AG09319 (cell line): ENCODE measurements at regions not wholly inside any gene's neighbourhood (a gene's known extent, or its start where the extent isn't known, plus 50 kb on each side); places are given as distances from the start of the nearest gene placed in this dataset.

Experiments
- DNase-seq: peaks from one replicate; pipeline ENCODE4 v3.0.0-alpha.2; 2010; ENCODE audit warnings: low read depth; ENCODE audit errors: extremely low read depth
- CTCF ChIP-seq: IDR thresholded peaks from 2 replicates; pipeline ENCODE4 v1.5.1; 2011; ENCODE audit warnings: low read depth, mild to moderate bottlenecking, inconsistent platforms, low read length, moderate library complexity

GRCh38 chr21:28632755-28633408 is 359.8 kb downstream of the LTN1 start:
- TF ChIP-seq CTCF, result no peak
- no peak for DNase-seq

- TF ChIP-seq CTCF, result no peak
- no peak for DNase-seq
These were observed 365.0 kb downstream of the LTN1 start for GRCh38 chr21:28627691-28628090.

- no peak for TF ChIP-seq CTCF
- DNase-seq, result no peak
These were observed 365.4 kb downstream of the LTN1 start for GRCh38 chr21:28627261-28627660.

- DNase-seq, result no peak
These were observed 368.1 kb downstream of the LTN1 start for GRCh38 chr21:28624626-28625025.

GRCh38 chr21:28617300-28617699 is 375.4 kb downstream of the LTN1 start:
- DNase-seq, result no peak
- TF ChIP-seq CTCF, result no peak

More at GRCh38 chr21:28624626-28625025, 368.1 kb downstream of the LTN1 start:
- no peak for TF ChIP-seq CTCF

- no peak for DNase-seq
- TF ChIP-seq CTCF, result no peak
These were observed 377.4 kb downstream of the LTN1 start for GRCh38 chr21:28615276-28615675.

- no peak for DNase-seq
These were observed 377.9 kb downstream of the LTN1 start for GRCh38 chr21:28614791-28615190.

More at GRCh38 chr21:28614791-28615190, 377.9 kb downstream of the LTN1 start:
- TF ChIP-seq CTCF, result no peak
